Fibroblast of villous mesenchyme (primary cell): ENCODE measurements at regions not wholly inside any gene's neighbourhood (a gene's known extent, or its start where the extent isn't known, plus 50 kb on each side); places are given as distances from the start of the nearest gene placed in this dataset.

Experiments
- DNase-seq: peaks from one replicate; pipeline ENCODE4 v3.0.0-alpha.2; 2010; ENCODE audit warnings: low read depth
- H3K4me3 ChIP-seq: 2 replicates; pipeline ENCODE4 v1.5.1; 2011; ENCODE audit warnings: low read depth, mild to moderate bottlenecking, low read length
- CTCF ChIP-seq: IDR thresholded peaks from 2 replicates; pipeline ENCODE4 v1.5.1; 2012; ENCODE audit warnings: low read depth, mild to moderate bottlenecking, low read length; ENCODE audit not compliant: insufficient read depth

- no peak for TF ChIP-seq CTCF
- DNase-seq: peak; percentile 96
Observed at GRCh38 chr2:46831051-46831868, 84.3 kb downstream of the MCFD2 start.

GRCh38 chr2:46829231-46829995, 86.2 kb downstream of the MCFD2 start:
- no peak overlapping the region for H3K4me3 ChIP-seq
- no peak for TF ChIP-seq CTCF
- DNase-seq: no peak

More at GRCh38 chr2:46831051-46831868, 84.3 kb downstream of the MCFD2 start:
- H3K4me3 ChIP-seq: no peak overlapping the region

- no peak for TF ChIP-seq CTCF
- no peak for DNase-seq
- H3K4me3 ChIP-seq: no peak overlapping the region
Observed at GRCh38 chr2:46828491-46829230, 86.9 kb downstream of the MCFD2 start.

- DNase-seq: no peak
- no peak for TF ChIP-seq CTCF
- no peak overlapping the region for H3K4me3 ChIP-seq
Observed at GRCh38 chr2:46828135-46828438, 87.5 kb downstream of the MCFD2 start.

- no peak for TF ChIP-seq CTCF
- peak; percentile 40 for DNase-seq
- H3K4me3 ChIP-seq: no peak overlapping the region
Observed at GRCh38 chr2:46827274-46828134, 88.1 kb downstream of the MCFD2 start.
